ENCODE measurements at regions not wholly inside any gene's neighbourhood (a gene's known extent, or its start where the extent isn't known, plus 50 kb on each side); places are given as distances from the start of the nearest gene placed in this dataset.

GRCh38 chr2:236974752-236975151 lies 110.9 kb upstream of the COPS8 start:
- Histone ChIP-seq H3K4me3 (ENCODE audit: low read length) (no peak overlapping the region), H3K27ac (ENCODE audit: low read length) (no peak overlapping the region), H2AFZ (ENCODE audit: low read length) (no peak overlapping the region), H3K4me2 (ENCODE audit: low read depth, low read length) (no peak overlapping the region), H3K9me3 (replicated peaks; ENCODE audit: insufficient read depth, low read length) (no peaks in the 10 kb centered on the region), H3K79me2 (ENCODE audit: low read length) (no peaks in the 10 kb centered on the region), H3K4me1 (ENCODE audit: low read length) (no peaks in the 10 kb centered on the region), H3K27me3 (replicated peaks; ENCODE audit: insufficient read depth, low read length) (no peaks in the 10 kb centered on the region), H3F3A (ENCODE audit: insufficient read depth, low read length) (no peaks in the 10 kb centered on the region), H3K36me3 (replicated peaks; ENCODE audit: insufficient read depth, low read length) (no peaks in the 10 kb centered on the region), H3K9me2 (replicated peaks; ENCODE audit: insufficient read depth, low read length) (no peaks in the 10 kb centered on the region), H4K20me1 (ENCODE audit: insufficient read depth, low read length) (no peaks in the 10 kb centered on the region), H3K9ac (ENCODE audit: low read length) (no peak overlapping the region)
- TF ChIP-seq EZH2phosphoT487 (IDR thresholded peaks at IDR 0.05; ENCODE audit: low read length) (no peak), EZH2 (optimal IDR thresholded peaks at IDR 0.05; ENCODE audit: low read depth, low read length) (no peak), CTCF (IDR thresholded peaks at IDR 0.05; ENCODE audit: low read length) (no peak)
- DNase-seq: no peak

- Histone ChIP-seq H3K27ac (ENCODE audit: low read length) (no peak overlapping the region), H3K27me3 (replicated peaks; ENCODE audit: insufficient read depth, low read length) (no peaks in the 10 kb centered on the region), H3F3A (ENCODE audit: insufficient read depth, low read length) (no peaks in the 10 kb centered on the region), H3K4me3 (ENCODE audit: low read length) (no peak overlapping the region), H3K4me2 (ENCODE audit: low read depth, low read length) (no peak overlapping the region), H3K79me2 (ENCODE audit: low read length) (no peaks in the 10 kb centered on the region), H3K36me3 (replicated peaks; ENCODE audit: insufficient read depth, low read length) (no peaks in the 10 kb centered on the region), H4K20me1 (ENCODE audit: insufficient read depth, low read length) (no peaks in the 10 kb centered on the region), H2AFZ (ENCODE audit: low read length) (no peak overlapping the region), H3K9ac (ENCODE audit: low read length) (no peak overlapping the region), H3K9me3 (replicated peaks; ENCODE audit: insufficient read depth, low read length) (no peaks in the 10 kb centered on the region), H3K9me2 (replicated peaks; ENCODE audit: insufficient read depth, low read length) (no peaks in the 10 kb centered on the region), H3K4me1 (ENCODE audit: low read length) (no peaks in the 10 kb centered on the region)
- no peak for TF ChIP-seq CTCF (IDR thresholded peaks at IDR 0.05; ENCODE audit: low read length)
- DNase-seq: no peak
Measured at GRCh38 chr2:236975766-236976165, 109.9 kb upstream of the COPS8 start.

GRCh38 chr2:236976266-236977062 lies 109.2 kb upstream of the COPS8 start:
- Histone ChIP-seq H3K36me3 (replicated peaks; ENCODE audit: insufficient read depth, low read length) (no peaks in the 10 kb centered on the region), H3K27ac (ENCODE audit: low read length) (no peak overlapping the region), H3K4me2 (ENCODE audit: low read depth, low read length) (no peak overlapping the region), H4K20me1 (ENCODE audit: insufficient read depth, low read length) (no peaks in the 10 kb centered on the region), H3K79me2 (ENCODE audit: low read length) (no peaks in the 10 kb centered on the region), H3K9me2 (replicated peaks; ENCODE audit: insufficient read depth, low read length) (no peaks in the 10 kb centered on the region), H3K27me3 (replicated peaks; ENCODE audit: insufficient read depth, low read length) (no peaks in the 10 kb centered on the region), H3K9ac (ENCODE audit: low read length) (no peak overlapping the region), H3K4me1 (ENCODE audit: low read length) (no peaks in the 10 kb centered on the region), H3K4me3 (ENCODE audit: low read length) (no peak overlapping the region), H3F3A (ENCODE audit: insufficient read depth, low read length) (no peaks in the 10 kb centered on the region), H2AFZ (ENCODE audit: low read length) (no peak overlapping the region), H3K9me3 (replicated peaks; ENCODE audit: insufficient read depth, low read length) (no peaks in the 10 kb centered on the region)
- DNase-seq: no peak
- no peak for TF ChIP-seq CTCF (IDR thresholded peaks at IDR 0.05; ENCODE audit: low read length)
- TF ChIP-seq EZH2 (optimal IDR thresholded peaks at IDR 0.05; ENCODE audit: low read depth, low read length): no peak
- no peak for TF ChIP-seq EZH2phosphoT487 (IDR thresholded peaks at IDR 0.05; ENCODE audit: low read length)
